ENCODE measurements at regions not wholly inside any gene's neighbourhood (a gene's known extent, or its start where the extent isn't known, plus 50 kb on each side); places are given as distances from the start of the nearest gene placed in this dataset.

GRCh38 chr4:187027272-187027671 is 303.6 kb upstream of the FAT1 start:
- H3K4me1 ChIP-seq (ENCODE audit: control insufficient read depth in 1 of 2, insufficient read depth in 2 of 2, low read length in 2 of 2): no peaks in the 10 kb centered on the region
- H3K27ac ChIP-seq (ENCODE audit: low read depth in 1 of 2, low read length in 2 of 2): no peak overlapping the region
- H3K27me3 ChIP-seq (ENCODE audit: control insufficient read depth in 1 of 2, insufficient read depth in 2 of 2, low read length in 1 of 2): no peaks in the 10 kb centered on the region
- peaks cover 2% of the 10 kb centered on the region for H3K9me3 ChIP-seq (ENCODE audit: control insufficient read depth, low read length)
- ATAC-seq (ENCODE audit: low FRiP score) (no peak), DNase-seq (no peak)
- intact Hi-C loops (cut with DNase I): no loop called here
- WGBS, 2 donors: 40 to 53% methylated on average over 6 of the region's 6 CpGs
- no peak overlapping the region for H3K4me3 ChIP-seq (ENCODE audit: low read length in 2 of 2)
- no peaks in the 10 kb centered on the region for H3K36me3 ChIP-seq (ENCODE audit: control insufficient read depth in 1 of 2, insufficient read depth in 2 of 2, low read length in 1 of 2)

- DNase-seq (no peak), ATAC-seq (ENCODE audit: low FRiP score) (no peak)
- intact Hi-C loops (cut with DNase I): no loop called here
- H3K4me1 ChIP-seq (ENCODE audit: control insufficient read depth in 1 of 2, insufficient read depth in 2 of 2, low read length in 2 of 2): no peaks in the 10 kb centered on the region
- no peaks in the 10 kb centered on the region for H3K36me3 ChIP-seq (ENCODE audit: control insufficient read depth in 1 of 2, insufficient read depth in 2 of 2, low read length in 1 of 2)
- H3K27ac ChIP-seq (ENCODE audit: low read depth in 1 of 2, low read length in 2 of 2): no peak overlapping the region
- H3K4me3 ChIP-seq (ENCODE audit: low read length in 2 of 2): no peak overlapping the region
- peaks cover 0 to 2% of the 10 kb centered on the region in 2 donors for H3K27me3 ChIP-seq (ENCODE audit: control insufficient read depth in 1 of 2, insufficient read depth in 2 of 2, low read length in 1 of 2)
- WGBS, 2 donors: 87 to 97% methylated on average over 7 of the region's 7 CpGs
- peaks cover 1% of the 10 kb centered on the region for H3K9me3 ChIP-seq (ENCODE audit: control insufficient read depth, low read length)
These were observed 318.6 kb upstream of the FAT1 start for GRCh38 chr4:187042251-187042650.

- ATAC-seq (ENCODE audit: low FRiP score) (no peak), DNase-seq (no peak)
- H3K36me3 ChIP-seq (ENCODE audit: control insufficient read depth in 1 of 2, insufficient read depth in 2 of 2, low read length in 1 of 2): no peaks in the 10 kb centered on the region
- no peak overlapping the region for H3K27ac ChIP-seq (ENCODE audit: low read depth in 1 of 2, low read length in 2 of 2)
- H3K4me1 ChIP-seq (ENCODE audit: control insufficient read depth in 1 of 2, insufficient read depth in 2 of 2, low read length in 2 of 2): no peaks in the 10 kb centered on the region
- peaks cover 0 to 2% of the 10 kb centered on the region in 2 donors for H3K27me3 ChIP-seq (ENCODE audit: control insufficient read depth in 1 of 2, insufficient read depth in 2 of 2, low read length in 1 of 2)
- H3K4me3 ChIP-seq (ENCODE audit: low read length in 2 of 2): no peak overlapping the region
- intact Hi-C loops (cut with DNase I): no loop called here
- H3K9me3 ChIP-seq (ENCODE audit: control insufficient read depth, low read length): no peaks in the 10 kb centered on the region
- WGBS, 2 donors: 5 to 9% methylated on average over 4 of the region's 4 CpGs
These were observed 322.8 kb upstream of the FAT1 start for GRCh38 chr4:187046471-187046870.

- Histone ChIP-seq H3K4me1 (ENCODE audit: control insufficient read depth in 1 of 2, insufficient read depth in 2 of 2, low read length in 2 of 2) (no peaks in the 10 kb centered on the region), H3K36me3 (ENCODE audit: control insufficient read depth in 1 of 2, insufficient read depth in 2 of 2, low read length in 1 of 2) (no peaks in the 10 kb centered on the region), H3K4me3 (ENCODE audit: low read length in 2 of 2) (no peak overlapping the region), H3K9me3 (ENCODE audit: control insufficient read depth, low read length) (peaks cover 2% of the 10 kb centered on the region), H3K27me3 (ENCODE audit: control insufficient read depth in 1 of 2, insufficient read depth in 2 of 2, low read length in 1 of 2) (no peaks in the 10 kb centered on the region), H3K27ac (ENCODE audit: low read depth in 1 of 2, low read length in 2 of 2) (no peak overlapping the region)
- ATAC-seq (ENCODE audit: low FRiP score): no peak
- no peak for DNase-seq
- 87 to 92% methylated on average over 9 of the region's 9 CpGs for WGBS, 2 donors
- intact Hi-C loops (cut with DNase I): no loop called here
These were observed 335.4 kb upstream of the FAT1 start for GRCh38 chr4:187059021-187059420.

GRCh38 chr4:187059895-187060294 is 336.2 kb upstream of the FAT1 start:
- ATAC-seq (ENCODE audit: low FRiP score) (no peak), DNase-seq (no peak)
- Histone ChIP-seq H3K4me3 (ENCODE audit: low read length in 2 of 2) (no peak overlapping the region), H3K36me3 (ENCODE audit: control insufficient read depth in 1 of 2, insufficient read depth in 2 of 2, low read length in 1 of 2) (no peaks in the 10 kb centered on the region), H3K4me1 (ENCODE audit: control insufficient read depth in 1 of 2, insufficient read depth in 2 of 2, low read length in 2 of 2) (no peaks in the 10 kb centered on the region), H3K27ac (ENCODE audit: low read depth in 1 of 2, low read length in 2 of 2) (no peak overlapping the region), H3K27me3 (ENCODE audit: control insufficient read depth in 1 of 2, insufficient read depth in 2 of 2, low read length in 1 of 2) (no peaks in the 10 kb centered on the region), H3K9me3 (ENCODE audit: control insufficient read depth, low read length) (peaks cover 2% of the 10 kb centered on the region)
- intact Hi-C loops (cut with DNase I): no loop called here
- WGBS, 2 donors: 33 to 48% methylated on average over 4 of the region's 4 CpGs

- H3K4me1 ChIP-seq (ENCODE audit: control insufficient read depth in 1 of 2, insufficient read depth in 2 of 2, low read length in 2 of 2): no peaks in the 10 kb centered on the region
- no peak for DNase-seq
- intact Hi-C loops (cut with DNase I): no loop called here
- WGBS, 2 donors: 92 to 93% methylated on average over 14 of the region's 14 CpGs
- no peaks in the 10 kb centered on the region for H3K27me3 ChIP-seq (ENCODE audit: control insufficient read depth in 1 of 2, insufficient read depth in 2 of 2, low read length in 1 of 2)
- H3K27ac ChIP-seq (ENCODE audit: low read depth in 1 of 2, low read length in 2 of 2): no peak overlapping the region
- ATAC-seq (ENCODE audit: low FRiP score): no peak
- H3K36me3 ChIP-seq (ENCODE audit: control insufficient read depth in 1 of 2, insufficient read depth in 2 of 2, low read length in 1 of 2): no peaks in the 10 kb centered on the region
- peaks cover 2% of the 10 kb centered on the region for H3K9me3 ChIP-seq (ENCODE audit: control insufficient read depth, low read length)
- no peak overlapping the region for H3K4me3 ChIP-seq (ENCODE audit: low read length in 2 of 2)
These were observed 336.9 kb upstream of the FAT1 start for GRCh38 chr4:187060551-187060950.

- 87 to 96% methylated on average over 26 of the region's 26 CpGs for WGBS, 2 donors
- DNase-seq: no peak
These were observed 339.6 kb upstream of the FAT1 start for GRCh38 chr4:187063251-187063650.

GRCh38 chr4:187064033-187064432 is 340.4 kb upstream of the FAT1 start:
- no peak overlapping the region for H3K4me3 ChIP-seq (ENCODE audit: low read length in 2 of 2)
- DNase-seq (no peak), ATAC-seq (ENCODE audit: low FRiP score) (no peak)
- 90 to 95% methylated on average over 30 of the region's 30 CpGs for WGBS, 2 donors
- H3K9me3 ChIP-seq (ENCODE audit: control insufficient read depth, low read length): no peaks in the 10 kb centered on the region
- H3K36me3 ChIP-seq (ENCODE audit: control insufficient read depth in 1 of 2, insufficient read depth in 2 of 2, low read length in 1 of 2): no peaks in the 10 kb centered on the region
- H3K27me3 ChIP-seq (ENCODE audit: control insufficient read depth in 1 of 2, insufficient read depth in 2 of 2, low read length in 1 of 2): no peaks in the 10 kb centered on the region
- H3K4me1 ChIP-seq (ENCODE audit: control insufficient read depth in 1 of 2, insufficient read depth in 2 of 2, low read length in 2 of 2): no peaks in the 10 kb centered on the region
- intact Hi-C loops (cut with DNase I): no loop called here
- H3K27ac ChIP-seq (ENCODE audit: low read depth in 1 of 2, low read length in 2 of 2): no peak overlapping the region

More at GRCh38 chr4:187063251-187063650, 339.6 kb upstream of the FAT1 start:
- H3K4me3 ChIP-seq (ENCODE audit: low read length in 2 of 2): no peak overlapping the region
- H3K36me3 ChIP-seq (ENCODE audit: control insufficient read depth in 1 of 2, insufficient read depth in 2 of 2, low read length in 1 of 2): no peaks in the 10 kb centered on the region
- H3K9me3 ChIP-seq (ENCODE audit: control insufficient read depth, low read length): no peaks in the 10 kb centered on the region
- no peaks in the 10 kb centered on the region for H3K4me1 ChIP-seq (ENCODE audit: control insufficient read depth in 1 of 2, insufficient read depth in 2 of 2, low read length in 2 of 2)
- ATAC-seq (ENCODE audit: low FRiP score): no peak
- H3K27me3 ChIP-seq (ENCODE audit: control insufficient read depth in 1 of 2, insufficient read depth in 2 of 2, low read length in 1 of 2): no peaks in the 10 kb centered on the region
- no peak overlapping the region for H3K27ac ChIP-seq (ENCODE audit: low read depth in 1 of 2, low read length in 2 of 2)
- intact Hi-C loops (cut with DNase I): no loop called here

GRCh38 chr4:187065396-187065795 is 341.7 kb upstream of the FAT1 start:
- H3K27ac ChIP-seq (ENCODE audit: low read depth in 1 of 2, low read length in 2 of 2): no peak overlapping the region
- ATAC-seq (ENCODE audit: low FRiP score) (no peak), DNase-seq (no peak)
- no peak overlapping the region for H3K4me3 ChIP-seq (ENCODE audit: low read length in 2 of 2)
- intact Hi-C loops (cut with DNase I): no loop called here
- H3K36me3 ChIP-seq (ENCODE audit: control insufficient read depth in 1 of 2, insufficient read depth in 2 of 2, low read length in 1 of 2): no peaks in the 10 kb centered on the region
- 4 to 6% methylated on average over 1 of the region's 1 CpG for WGBS, 2 donors
- peaks cover 0 to 3% of the 10 kb centered on the region in 2 donors for H3K27me3 ChIP-seq (ENCODE audit: control insufficient read depth in 1 of 2, insufficient read depth in 2 of 2, low read length in 1 of 2)
- H3K4me1 ChIP-seq (ENCODE audit: control insufficient read depth in 1 of 2, insufficient read depth in 2 of 2, low read length in 2 of 2): no peaks in the 10 kb centered on the region
- H3K9me3 ChIP-seq (ENCODE audit: control insufficient read depth, low read length): no peaks in the 10 kb centered on the region

Measured in aorta (tissue), 5 donors.